MM.1S (cell line): ENCODE measurements at regions not wholly inside any gene's neighbourhood (a gene's known extent, or its start where the extent isn't known, plus 50 kb on each side); places are given as distances from the start of the nearest gene placed in this dataset.

ENCODE experiments used
- DNase-seq: peaks from one replicate; pipeline ENCODE4 v3.0.0-alpha.2; 2015
- H2AFZ ChIP-seq: fragments of 300-600 bp; sonication (generic); 2 replicates; pipeline ENCODE4 v1.6.0; 2016; ENCODE audit warnings: antibody characterized with exemption, low read length
- H3F3A ChIP-seq: fragments of 300-600 bp; sonication (generic); 2 replicates; pipeline ENCODE4 v1.6.1; 2016; ENCODE audit warnings: mild to moderate bottlenecking, antibody characterized with exemption, low read length, moderate library complexity, mixed read lengths; ENCODE audit not compliant: insufficient read depth
- H3K27ac ChIP-seq: fragments of 300-600 bp; sonication (generic); 2 replicates; pipeline ENCODE4 v1.5.1; 2016; ENCODE audit warnings: mild to moderate bottlenecking, low read length
- H3K27me3 ChIP-seq: fragments of 300-600 bp; sonication (generic); replicated peaks from 2 replicates; pipeline ENCODE4 v1.6.0; 2016; ENCODE audit warnings: low read length; ENCODE audit not compliant: insufficient read depth
- H3K36me3 ChIP-seq: fragments of 300-600 bp; sonication (generic); replicated peaks from 2 replicates; pipeline ENCODE4 v1.6.1; 2016; ENCODE audit warnings: mild to moderate bottlenecking, low read length, mixed read lengths; ENCODE audit not compliant: insufficient read depth
- H3K4me1 ChIP-seq: fragments of 300-600 bp; sonication (generic); 2 replicates; pipeline ENCODE4 v1.6.1; 2016; ENCODE audit warnings: low read length, mixed read lengths
- H3K4me2 ChIP-seq: fragments of 300-600 bp; sonication (generic); 2 replicates; pipeline ENCODE4 v1.6.0; 2016; ENCODE audit warnings: low read depth, low read length
- H3K4me3 ChIP-seq: fragments of 300-600 bp; sonication (generic); 2 replicates; pipeline ENCODE4 v1.5.1; 2016; ENCODE audit warnings: low read length, mixed read lengths
- H3K79me2 ChIP-seq: fragments of 300-600 bp; sonication (generic); 2 replicates; pipeline ENCODE4 v1.6.1; 2016; ENCODE audit warnings: mixed run types, low read length, mixed read lengths
- H3K9ac ChIP-seq: fragments of 300-600 bp; sonication (generic); 2 replicates; pipeline ENCODE4 v1.6.1; 2016; ENCODE audit warnings: low read length, mixed read lengths
- H3K9me2 ChIP-seq: fragments of 300-600 bp; sonication (generic); replicated peaks from 2 replicates; pipeline ENCODE4 v1.6.1; 2016; ENCODE audit warnings: mild to moderate bottlenecking, low read length, mixed read lengths; ENCODE audit not compliant: insufficient read depth
- H3K9me3 ChIP-seq: fragments of 300-600 bp; sonication (generic); replicated peaks from 2 replicates; pipeline ENCODE4 v1.6.1; 2016; ENCODE audit warnings: mild to moderate bottlenecking, low read length, mixed read lengths; ENCODE audit not compliant: insufficient read depth
- H4K20me1 ChIP-seq: fragments of 300-600 bp; sonication (generic); 2 replicates; pipeline ENCODE4 v1.6.1; 2016; ENCODE audit warnings: mild to moderate bottlenecking, low read length, moderate library complexity, mixed read lengths; ENCODE audit not compliant: insufficient read depth
- CTCF ChIP-seq: fragments of 300-600 bp; sonication (generic); IDR thresholded peaks from 2 replicates; pipeline ENCODE4 v1.5.1; 2016; ENCODE audit warnings: antibody characterized with exemption, low read length, mixed read lengths
- EZH2 ChIP-seq: fragments of 300-600 bp; sonication (generic); optimal IDR thresholded peaks from 2 replicates; pipeline ENCODE3; 2017; ENCODE audit warnings: low read depth, mild to moderate bottlenecking, antibody characterized with exemption, low read length, mixed read lengths
- EZH2phosphoT487 ChIP-seq: fragments of 300-600 bp; sonication (generic); IDR thresholded peaks from 2 replicates; pipeline ENCODE4 v1.6.1; 2018; ENCODE audit warnings: antibody characterized with exemption, low read length

DNA sequence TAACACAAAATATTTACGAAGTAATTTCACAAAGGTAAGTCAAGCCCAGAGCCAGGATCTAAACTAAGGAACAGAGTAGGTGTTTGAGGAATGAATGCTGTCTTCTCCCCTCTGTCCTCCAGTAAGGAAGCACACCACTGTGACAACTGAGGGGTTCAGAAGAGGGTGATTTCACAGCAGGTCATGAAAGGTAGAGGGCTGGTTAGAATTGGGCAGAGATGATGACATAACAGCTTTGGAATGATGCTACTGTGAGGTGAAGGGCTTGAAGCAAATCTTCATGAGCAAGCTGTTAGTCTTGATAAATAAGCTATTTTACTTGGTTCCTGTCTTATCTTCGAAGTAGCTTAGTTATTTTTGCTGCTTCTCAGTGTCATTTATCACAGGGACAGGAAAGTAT is 498.6 kb downstream of the FGF9 start:
- no peak overlapping the region for H3K27ac ChIP-seq

GRCh38 chr13:22173610-22174009 is 502.7 kb downstream of the FGF9 start:
- Histone ChIP-seq H3K27me3 (no peaks in the 10 kb centered on the region), H4K20me1 (no peaks in the 10 kb centered on the region), H3K79me2 (no peaks in the 10 kb centered on the region), H3F3A (no peaks in the 10 kb centered on the region), H3K9me2 (no peaks in the 10 kb centered on the region), H3K4me2 (no peak overlapping the region), H3K9me3 (no peaks in the 10 kb centered on the region), H3K36me3 (no peaks in the 10 kb centered on the region), H3K4me3 (no peak overlapping the region), H2AFZ (no peak overlapping the region), H3K27ac (no peak overlapping the region), H3K4me1 (no peaks in the 10 kb centered on the region), H3K9ac (no peak overlapping the region)
- TF ChIP-seq EZH2phosphoT487 (no peak), CTCF (no peak), EZH2 (no peak)
- no peak for DNase-seq

More for the DNA sequence above, 498.6 kb downstream of the FGF9 start:
- Histone ChIP-seq H3K4me1 (no peaks in the 10 kb centered on the region), H4K20me1 (no peaks in the 10 kb centered on the region), H3K4me2 (no peak overlapping the region), H3K9ac (no peak overlapping the region), H3K9me2 (no peaks in the 10 kb centered on the region), H3F3A (no peaks in the 10 kb centered on the region), H3K27me3 (no peaks in the 10 kb centered on the region), H3K36me3 (no peaks in the 10 kb centered on the region), H3K9me3 (no peaks in the 10 kb centered on the region), H3K79me2 (no peaks in the 10 kb centered on the region), H3K4me3 (no peak overlapping the region), H2AFZ (no peak overlapping the region)
- no peak for DNase-seq
- TF ChIP-seq CTCF (no peak), EZH2 (no peak), EZH2phosphoT487 (no peak)

GRCh38 chr13:22175241-22175640 is 504.4 kb downstream of the FGF9 start:
- Histone ChIP-seq H3K9ac (no peak overlapping the region), H3K4me3 (no peak overlapping the region), H3K4me2 (no peak overlapping the region), H3K36me3 (no peaks in the 10 kb centered on the region), H3K9me2 (no peaks in the 10 kb centered on the region), H3F3A (no peaks in the 10 kb centered on the region), H2AFZ (no peak overlapping the region), H3K27ac (no peak overlapping the region), H3K9me3 (no peaks in the 10 kb centered on the region), H3K79me2 (no peaks in the 10 kb centered on the region), H4K20me1 (no peaks in the 10 kb centered on the region), H3K4me1 (no peaks in the 10 kb centered on the region), H3K27me3 (no peaks in the 10 kb centered on the region)
- DNase-seq = no peak
- TF ChIP-seq EZH2 (no peak), EZH2phosphoT487 (no peak)

- H3K79me2 ChIP-seq = no peaks in the 10 kb centered on the region
- no peak for DNase-seq
- H3K36me3 ChIP-seq = no peaks in the 10 kb centered on the region
- no peak overlapping the region for H3K27ac ChIP-seq
- no peak for TF ChIP-seq CTCF
- TF ChIP-seq EZH2 = no peak
- TF ChIP-seq EZH2phosphoT487 = no peak
- no peaks in the 10 kb centered on the region for H3F3A ChIP-seq
- H3K4me3 ChIP-seq = no peak overlapping the region
- H2AFZ ChIP-seq = no peak overlapping the region
- no peaks in the 10 kb centered on the region for H4K20me1 ChIP-seq
- H3K9me2 ChIP-seq = no peaks in the 10 kb centered on the region
- no peaks in the 10 kb centered on the region for H3K4me1 ChIP-seq
- H3K27me3 ChIP-seq = no peaks in the 10 kb centered on the region
- no peak overlapping the region for H3K4me2 ChIP-seq
- no peaks in the 10 kb centered on the region for H3K9me3 ChIP-seq
- no peak overlapping the region for H3K9ac ChIP-seq
Measured at GRCh38 chr13:22175815-22176214, 504.9 kb downstream of the FGF9 start.
